H9 (cell line): ENCODE measurements at regions not wholly inside any gene's neighbourhood (a gene's known extent, or its start where the extent isn't known, plus 50 kb on each side); places are given as distances from the start of the nearest gene placed in this dataset.
A peak's percentile ranks its signal among the peaks of the same experiment; 100 is the strongest.

ENCODE experiments used
- DNase-seq: peaks from one replicate; pipeline ENCODE4 v3.0.0-alpha.2; 2017
- H2AFZ ChIP-seq: one replicate; pipeline ENCODE4 v1.6.1; 2013; ENCODE audit warnings: mild to moderate bottlenecking, low read length, control low read depth, moderate library complexity
- H2AK5ac ChIP-seq: 2 replicates; pipeline ENCODE4 v1.6.1; 2013; ENCODE audit warnings: low read length, control low read depth, mixed read lengths; ENCODE audit not compliant: insufficient read length
- H2BK120ac ChIP-seq: one replicate; pipeline ENCODE4 v1.6.1; 2013; ENCODE audit warnings: low read depth, mild to moderate bottlenecking, low read length, control low read depth, inconsistent platforms; ENCODE audit not compliant: poor library complexity, severe bottlenecking
- H2BK12ac ChIP-seq: 2 replicates; pipeline ENCODE4 v1.6.1; 2013; ENCODE audit warnings: low read length, control low read depth, mixed read lengths, low read depth; ENCODE audit not compliant: insufficient read length
- H2BK15ac ChIP-seq: 2 replicates; pipeline ENCODE4 v1.6.1; 2013; ENCODE audit warnings: low read depth, low read length, control low read depth
- H2BK20ac ChIP-seq: one replicate; pipeline ENCODE4 v1.6.1; 2013; ENCODE audit warnings: low read depth, mild to moderate bottlenecking, low read length, control low read depth, inconsistent platforms; ENCODE audit not compliant: poor library complexity, severe bottlenecking
- H2BK5ac ChIP-seq: 2 replicates; pipeline ENCODE4 v1.6.1; 2013; ENCODE audit warnings: low read length, control low read depth, mixed read lengths; ENCODE audit not compliant: insufficient read length
- H3K14ac ChIP-seq: 2 replicates; pipeline ENCODE4 v1.6.1; 2013; ENCODE audit warnings: low read length, control low read depth; ENCODE audit not compliant: insufficient read depth
- H3K18ac ChIP-seq: 2 replicates; pipeline ENCODE4 v1.6.1; 2013; ENCODE audit warnings: low read depth, mild to moderate bottlenecking, mixed read lengths, low read length, control low read depth; ENCODE audit not compliant: insufficient read length
- H3K23ac ChIP-seq: 2 replicates; pipeline ENCODE4 v1.6.1; 2013; ENCODE audit warnings: low read length, control low read depth, mixed read lengths, low read depth; ENCODE audit not compliant: insufficient read length
- H3K23me2 ChIP-seq: 2 replicates; pipeline ENCODE4 v1.6.1; 2013; ENCODE audit warnings: low read depth, mild to moderate bottlenecking, mixed read lengths, low read length, control low read depth; ENCODE audit not compliant: insufficient read length, poor library complexity, severe bottlenecking
- H3K27ac ChIP-seq: 2 replicates; pipeline ENCODE4 v1.5.1; 2013; ENCODE audit warnings: low read length, control low read depth, mixed read lengths, low read depth; ENCODE audit not compliant: insufficient read length
- H3K27me3 ChIP-seq: 2 replicates; pipeline ENCODE4 v1.6.1; 2013; ENCODE audit warnings: low read length, control low read depth, inconsistent platforms; ENCODE audit not compliant: insufficient read depth
- H3K4ac ChIP-seq: 2 replicates; pipeline ENCODE4 v1.6.1; 2013; ENCODE audit warnings: low read depth, mild to moderate bottlenecking, control low read depth, inconsistent platforms, low read length, moderate library complexity
- H3K4me1 ChIP-seq: 2 replicates; pipeline ENCODE4 v1.6.1; 2013; ENCODE audit warnings: low read length, control low read depth, inconsistent platforms; ENCODE audit not compliant: insufficient read depth
- H3K4me2 ChIP-seq: 2 replicates; pipeline ENCODE4 v1.6.1; 2013; ENCODE audit warnings: low read length, control low read depth, mixed read lengths; ENCODE audit not compliant: insufficient read length, insufficient read depth
- H3K56ac ChIP-seq: 2 replicates; pipeline ENCODE4 v1.6.1; 2013; ENCODE audit warnings: low read depth, mild to moderate bottlenecking, mixed read lengths, low read length, control low read depth; ENCODE audit not compliant: insufficient read length
- H3K79me1 ChIP-seq: 2 replicates; pipeline ENCODE4 v1.6.1; 2013; ENCODE audit warnings: low read depth, mild to moderate bottlenecking, moderate library complexity, low read length, control low read depth, inconsistent platforms; ENCODE audit not compliant: insufficient read depth, poor library complexity, severe bottlenecking
- H3K79me2 ChIP-seq: 2 replicates; pipeline ENCODE4 v1.6.1; 2013; ENCODE audit warnings: low read length, control low read depth, inconsistent platforms; ENCODE audit not compliant: insufficient read depth
- H3K9ac ChIP-seq: 2 replicates; pipeline ENCODE4 v1.6.1; 2013; ENCODE audit warnings: low read length, control low read depth, mixed read lengths; ENCODE audit not compliant: insufficient read length; ENCODE audit errors: extremely low read depth
- H3K9me3 ChIP-seq: one replicate; pipeline ENCODE4 v1.6.1; 2013; ENCODE audit warnings: low read depth, low read length, inconsistent platforms; ENCODE audit not compliant: control insufficient read depth
- H3T11ph ChIP-seq: one replicate; pipeline ENCODE4 v1.6.1; 2013; ENCODE audit warnings: mild to moderate bottlenecking, low read length, control low read depth, inconsistent platforms
- H4K20me1 ChIP-seq: one replicate; pipeline ENCODE4 v1.6.1; 2013; ENCODE audit not compliant: control insufficient read depth, insufficient read length, insufficient read depth
- H4K5ac ChIP-seq: 2 replicates; pipeline ENCODE4 v1.6.1; 2013; ENCODE audit warnings: low read depth, mild to moderate bottlenecking, mixed read lengths, low read length, control low read depth; ENCODE audit not compliant: insufficient read length
- H4K8ac ChIP-seq: replicated peaks from 2 replicates; pipeline ENCODE4 v1.6.1; 2013; ENCODE audit warnings: low read length, control low read depth, mixed read lengths, low read depth; ENCODE audit not compliant: insufficient read length
- H4K91ac ChIP-seq: 2 replicates; pipeline ENCODE4 v1.6.1; 2013; ENCODE audit warnings: low read depth, mild to moderate bottlenecking, moderate library complexity, mixed read lengths, low read length, control low read depth; ENCODE audit not compliant: insufficient read length
- H3K27ac Mint-ChIP-seq, 3 experiments: 2 replicates in 2 of 3; 3 replicates in 1 of 3; pipeline ENCODE4 v1.8.0; 2020 to 2021; ENCODE audit warnings: mixed read lengths in 3 of 3, mild to moderate bottlenecking in 1 of 3, moderate library complexity in 1 of 3
- H3K27me3 Mint-ChIP-seq: 2 replicates; pipeline ENCODE4 v1.8.0; 2021; ENCODE audit warnings: low read depth, mild to moderate bottlenecking, moderate library complexity, mixed read lengths
- H3K36me3 Mint-ChIP-seq, 3 experiments: 2 replicates in 2 of 3; 3 replicates in 1 of 3; pipeline ENCODE4 v1.8.0; 2020 to 2021; ENCODE audit warnings: low read depth in 3 of 3, mixed read lengths in 3 of 3; ENCODE audit not compliant: insufficient read depth in 1 of 3
- H3K4me1 Mint-ChIP-seq, 2 experiments: 2 replicates each; pipeline ENCODE4 v1.8.0; 2020; ENCODE audit warnings: mixed read lengths in 2 of 2
- H3K4me3 Mint-ChIP-seq, 2 experiments: 2 replicates in 1 of 2; 3 replicates in 1 of 2; pipeline ENCODE4 v1.8.0; 2020 to 2021; ENCODE audit warnings: mild to moderate bottlenecking in 2 of 2, mixed read lengths in 2 of 2, moderate library complexity in 1 of 2
- H3K9me3 Mint-ChIP-seq, 2 experiments: 2 replicates in 1 of 2; 3 replicates in 1 of 2; pipeline ENCODE4 v1.8.0; 2020; ENCODE audit warnings: mild to moderate bottlenecking in 2 of 2, mixed read lengths in 2 of 2, moderate library complexity in 1 of 2
- CTCF ChIP-seq: fragments of 200-600 bp; sonication (generic); conservative IDR thresholded peaks from 3 replicates; pipeline ENCODE4 v1.8.0; 2021; ENCODE audit warnings: antibody characterized with exemption, mild to moderate bottlenecking
- WGBS: extraction: QIAGEN DNeasy Blood & Tissue Kit; methylation state at CpG from one replicate; pipeline ENCODE4 v1.1.7; 2013; ENCODE audit warnings: missing lambda C conversion rate, low lambda C conversion rate, mixed read lengths; ENCODE audit not compliant: insufficient read length; ENCODE audit errors: extremely low coverage; 5-methylcytosine and 5-hydroxymethylcytosine counted together

- no peak overlapping the region for H2BK12ac ChIP-seq
- H3K14ac ChIP-seq = no peak overlapping the region
- no peak overlapping the region for H4K8ac ChIP-seq
- no peaks in the 10 kb centered on the region for H3K79me2 ChIP-seq
- H3K4me3 Mint-ChIP-seq = no peak overlapping the region
- WGBS = no CpG with 5 or more reads among the region's 2 CpGs
- no peak overlapping the region for H3K4ac ChIP-seq
- H3K23ac ChIP-seq = no peak overlapping the region
- no peaks in the 10 kb centered on the region for H3K23me2 ChIP-seq
- H4K5ac ChIP-seq = no peak overlapping the region
- no peak for DNase-seq
- H2BK5ac ChIP-seq = no peak overlapping the region
- no peaks in the 10 kb centered on the region for H3K4me1 Mint-ChIP-seq
- H3K4me2 ChIP-seq = no peak overlapping the region
- no peak overlapping the region for H2BK15ac ChIP-seq
- no peaks in the 10 kb centered on the region for H3K9me3 Mint-ChIP-seq
- no peaks in the 10 kb centered on the region for H3K36me3 Mint-ChIP-seq
- no peaks in the 10 kb centered on the region for H3K79me1 ChIP-seq
- H2AFZ ChIP-seq = no peak overlapping the region
- no peak overlapping the region for H4K91ac ChIP-seq
- H2BK120ac ChIP-seq = no peak overlapping the region
- H3K4me1 ChIP-seq = no peaks in the 10 kb centered on the region
- H3K27me3 ChIP-seq = no peaks in the 10 kb centered on the region
- H2BK20ac ChIP-seq = no peak overlapping the region
- no peak for TF ChIP-seq CTCF
- H3K27ac Mint-ChIP-seq = peak overlapping the region in 1 of 3 experiments; percentile 32; a peak in 1 of 7 replicates
- H3K18ac ChIP-seq = no peak overlapping the region
- no peak overlapping the region for H3T11ph ChIP-seq
- no peak overlapping the region for H3K27ac ChIP-seq
- no peaks in the 10 kb centered on the region for H4K20me1 ChIP-seq
- H3K9ac ChIP-seq = no peak overlapping the region
- H3K9me3 ChIP-seq = no peaks in the 10 kb centered on the region
- H2AK5ac ChIP-seq = no peak overlapping the region
- no peaks in the 10 kb centered on the region for H3K27me3 Mint-ChIP-seq
- no peak overlapping the region for H3K56ac ChIP-seq
Observed at GRCh38 chr5:89769975-89770374, 639.6 kb downstream of the CETN3 start.
